ENCODE measurements at regions not wholly inside any gene's neighbourhood (a gene's known extent, or its start where the extent isn't known, plus 50 kb on each side); places are given as distances from the start of the nearest gene placed in this dataset.

DNA sequence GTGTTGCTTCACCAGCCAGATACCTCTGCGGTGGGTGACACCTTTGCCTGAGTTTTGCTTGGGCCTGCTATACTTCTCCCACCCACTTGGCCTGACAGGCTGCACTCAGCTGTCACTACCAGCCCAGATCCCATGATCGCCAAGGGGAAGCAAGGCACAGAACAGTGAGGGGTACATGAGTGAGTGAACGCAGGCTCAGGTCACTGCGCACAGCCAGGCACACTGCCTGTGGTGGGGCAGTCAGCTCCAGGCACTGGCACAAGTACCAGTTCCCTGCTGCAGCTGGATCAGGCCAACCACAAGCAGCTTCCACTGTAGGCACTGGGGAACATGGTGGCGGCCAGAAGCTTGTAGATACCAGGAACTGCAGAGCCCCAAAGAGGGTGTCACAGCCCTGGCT lies 441.9 kb upstream of the GRM3 start:
- DNase-seq, result no peak
- Mint-ChIP-seq H3K4me1 (no peaks in the 10 kb centered on the region), H3K27ac (no peak overlapping the region), H3K9me3 (peaks cover 1% of the 10 kb centered on the region), H3K4me3 (no peak overlapping the region), H3K36me3 (no peaks in the 10 kb centered on the region), H3K27me3 (no peaks in the 10 kb centered on the region)

DNA sequence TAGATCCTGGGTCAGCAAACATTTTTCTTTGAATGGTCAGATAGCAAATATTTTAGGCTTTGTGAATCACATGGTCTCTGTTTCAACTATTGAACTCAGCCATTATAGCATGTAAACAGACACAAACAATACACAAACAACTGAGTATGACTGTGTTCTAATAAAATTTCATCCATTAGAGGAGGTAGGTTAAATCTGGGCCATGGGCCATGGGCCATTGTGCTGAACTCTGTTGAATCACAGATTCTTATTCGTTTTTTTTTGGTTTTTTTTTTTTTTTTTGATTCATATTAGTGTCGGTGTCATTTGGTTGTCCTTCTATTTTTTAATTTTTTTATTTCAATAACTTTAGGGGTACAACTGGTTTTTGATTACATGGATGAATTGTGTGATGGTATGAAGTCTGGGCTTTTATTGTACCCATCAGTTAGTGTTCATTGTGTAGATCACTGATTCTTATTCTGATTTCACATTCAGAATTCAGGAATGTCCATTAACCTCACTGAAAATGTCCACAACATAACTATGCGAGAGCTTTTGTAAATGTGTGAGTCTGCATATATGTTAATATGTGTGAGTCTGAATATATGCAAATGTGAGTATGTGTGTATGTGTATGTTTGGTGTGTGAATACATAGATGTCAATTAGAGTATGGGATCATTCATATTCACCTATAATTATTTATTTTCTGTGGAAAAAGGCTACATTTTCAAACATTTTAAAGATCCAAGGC lies 443.7 kb upstream of the GRM3 start:
- Mint-ChIP-seq H3K4me1 (no peaks in the 10 kb centered on the region), H3K27me3 (no peaks in the 10 kb centered on the region), H3K27ac (no peak overlapping the region), H3K9me3 (peaks cover 1% of the 10 kb centered on the region), H3K36me3 (no peaks in the 10 kb centered on the region), H3K4me3 (no peak overlapping the region)
- DNase-seq, result no peak

DNA sequence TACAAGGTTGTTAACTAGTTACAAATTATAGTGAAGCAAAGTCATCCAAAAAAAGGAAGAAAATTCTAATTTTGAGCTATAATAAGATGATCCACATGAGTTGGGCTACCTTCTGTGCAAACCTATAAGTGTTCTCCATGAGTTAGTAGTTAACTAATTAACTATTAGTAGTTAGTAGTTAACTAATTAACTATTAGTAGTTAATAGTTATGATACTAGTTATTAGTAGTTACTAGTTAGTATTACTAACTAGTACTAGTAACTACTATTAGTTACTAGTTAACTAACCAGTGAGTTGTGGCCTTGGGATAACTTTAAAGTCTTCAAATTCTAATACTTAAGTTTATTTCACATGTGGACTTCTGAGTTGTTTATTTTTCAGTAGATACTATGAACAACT lies 453.4 kb upstream of the GRM3 start:
- Mint-ChIP-seq H3K9me3 (peaks cover 6% of the 10 kb centered on the region), H3K27me3 (no peaks in the 10 kb centered on the region), H3K4me1 (no peaks in the 10 kb centered on the region), H3K27ac (no peak overlapping the region), H3K4me3 (no peak overlapping the region), H3K36me3 (no peaks in the 10 kb centered on the region)
- no peak for DNase-seq

DNA sequence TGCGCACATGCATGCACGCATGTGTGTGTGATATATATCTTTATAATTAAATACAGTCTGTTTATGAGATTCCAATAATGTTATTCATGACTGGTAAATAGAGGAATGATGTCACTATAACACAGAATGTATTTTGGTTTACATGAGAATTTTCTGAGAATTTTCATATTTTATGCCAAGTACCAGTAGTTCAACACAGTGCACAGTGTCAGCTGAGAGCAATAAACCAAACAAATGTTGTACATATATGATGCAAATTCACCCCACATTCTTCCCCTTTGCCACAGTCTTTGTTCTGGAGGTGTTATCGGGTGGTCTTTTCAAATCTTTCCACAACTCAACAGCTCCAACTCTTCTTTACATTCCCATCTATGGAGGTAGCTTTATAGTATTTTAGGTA lies 462.2 kb upstream of the GRM3 start:
- no peaks in the 10 kb centered on the region for H3K27me3 Mint-ChIP-seq
- peaks cover 2% of the 10 kb centered on the region for H3K9me3 Mint-ChIP-seq
- no peaks in the 10 kb centered on the region for H3K36me3 Mint-ChIP-seq

DNA sequence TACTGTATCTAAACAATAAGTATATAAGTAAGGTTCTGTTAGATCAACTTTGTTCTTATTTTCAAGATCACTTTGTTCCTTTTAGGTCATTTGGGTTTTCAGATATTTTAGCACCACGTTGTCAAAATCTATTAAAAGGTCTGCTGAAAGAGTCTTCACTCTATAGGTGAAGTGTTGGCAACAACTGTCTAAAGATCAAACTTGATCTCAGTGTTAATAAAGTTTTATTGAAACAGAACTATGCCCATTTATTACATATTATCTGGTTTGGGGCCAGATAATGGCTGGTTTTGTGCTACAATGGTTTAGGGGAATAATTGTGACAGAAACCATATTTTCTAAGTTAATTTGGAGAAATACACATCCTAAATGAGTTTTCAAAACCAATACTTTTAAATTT lies 478.9 kb upstream of the GRM3 start:
- Mint-ChIP-seq H3K36me3 (no peaks in the 10 kb centered on the region), H3K4me1 (no peaks in the 10 kb centered on the region), H3K4me3 (no peak overlapping the region), H3K9me3 (peaks cover 13% of the 10 kb centered on the region), H3K27me3 (no peaks in the 10 kb centered on the region), H3K27ac (no peak overlapping the region)
- DNase-seq, result no peak

More for the DNA sequence above, 462.2 kb upstream of the GRM3 start:
- Mint-ChIP-seq H3K27ac (no peak overlapping the region), H3K4me1 (no peaks in the 10 kb centered on the region), H3K4me3 (no peak overlapping the region)
- no peak for DNase-seq

DNA sequence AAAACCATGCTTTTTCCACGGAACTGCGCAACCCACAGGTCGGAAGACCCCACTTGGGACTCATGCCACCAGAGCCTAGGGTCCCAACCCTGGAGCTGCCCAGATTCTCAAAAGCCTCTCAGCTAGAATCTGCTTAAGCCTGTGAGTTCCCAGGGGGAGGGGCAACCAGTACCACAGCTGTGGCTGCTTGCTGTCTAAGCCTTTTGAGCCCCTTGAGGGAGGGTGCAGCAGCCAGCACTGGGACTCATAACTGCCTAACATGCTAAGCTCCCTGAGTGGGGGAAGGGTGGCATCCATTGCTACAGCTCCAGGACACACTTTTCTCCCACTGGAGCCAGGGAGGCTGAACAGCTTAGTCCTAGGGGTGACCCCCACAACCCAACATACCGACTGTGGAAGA lies 485.6 kb upstream of the GRM3 start:
- DNase-seq, result no peak
- Mint-ChIP-seq H3K36me3 (no peaks in the 10 kb centered on the region), H3K4me1 (no peaks in the 10 kb centered on the region), H3K4me3 (no peak overlapping the region), H3K27ac (no peak overlapping the region), H3K27me3 (no peaks in the 10 kb centered on the region), H3K9me3 (peaks cover 9% of the 10 kb centered on the region)

DNA sequence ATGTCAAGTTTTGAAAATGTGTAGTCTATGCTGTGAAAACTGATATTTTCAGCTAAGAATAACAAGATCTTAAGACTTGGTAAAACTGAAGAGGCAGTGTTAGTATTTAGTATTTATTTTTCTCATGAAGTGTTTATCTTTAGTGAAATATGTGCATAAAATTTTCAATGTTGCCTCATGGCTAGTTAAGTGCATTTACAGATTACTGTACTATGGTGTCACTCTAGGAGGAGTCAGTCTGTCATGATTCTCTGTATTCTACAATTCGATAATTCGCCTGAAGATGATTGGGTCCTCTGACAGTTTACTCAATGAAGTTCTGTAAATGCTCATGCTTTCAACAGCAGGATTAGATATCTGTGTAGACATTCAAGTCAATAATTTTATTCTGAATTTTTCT lies 488.1 kb upstream of the GRM3 start:
- peaks cover 1% of the 10 kb centered on the region for H3K9me3 Mint-ChIP-seq
- H3K27ac Mint-ChIP-seq, result no peak overlapping the region
- no peak overlapping the region for H3K4me3 Mint-ChIP-seq
- no peaks in the 10 kb centered on the region for H3K27me3 Mint-ChIP-seq
- DNase-seq, result no peak
- H3K4me1 Mint-ChIP-seq, result no peaks in the 10 kb centered on the region
- H3K36me3 Mint-ChIP-seq, result no peaks in the 10 kb centered on the region

DNA sequence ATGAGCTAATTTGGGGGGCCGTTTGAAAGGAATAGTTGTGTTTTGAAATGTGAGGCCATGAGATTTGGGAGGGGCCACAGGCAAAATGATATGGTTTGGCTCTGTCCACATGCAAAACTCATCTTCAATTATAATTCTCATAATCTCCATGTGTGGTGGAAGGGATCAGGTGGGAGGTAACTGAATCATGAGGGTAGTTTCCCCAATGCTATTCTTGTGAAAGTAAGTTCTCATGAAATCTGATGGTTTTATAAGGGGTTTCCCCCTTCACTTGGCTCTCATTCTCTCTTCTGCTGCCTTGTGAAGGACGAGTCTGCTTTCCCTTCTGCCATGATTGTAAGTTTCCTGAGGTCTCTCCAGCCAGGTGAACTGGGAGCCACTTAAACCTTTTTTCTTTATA lies 490.8 kb upstream of the GRM3 start:
- Mint-ChIP-seq H3K27me3 (no peaks in the 10 kb centered on the region), H3K36me3 (no peaks in the 10 kb centered on the region), H3K9me3 (peaks cover 1% of the 10 kb centered on the region), H3K4me1 (no peaks in the 10 kb centered on the region), H3K27ac (no peak overlapping the region), H3K4me3 (no peak overlapping the region)
- DNase-seq, result no peak

DNA sequence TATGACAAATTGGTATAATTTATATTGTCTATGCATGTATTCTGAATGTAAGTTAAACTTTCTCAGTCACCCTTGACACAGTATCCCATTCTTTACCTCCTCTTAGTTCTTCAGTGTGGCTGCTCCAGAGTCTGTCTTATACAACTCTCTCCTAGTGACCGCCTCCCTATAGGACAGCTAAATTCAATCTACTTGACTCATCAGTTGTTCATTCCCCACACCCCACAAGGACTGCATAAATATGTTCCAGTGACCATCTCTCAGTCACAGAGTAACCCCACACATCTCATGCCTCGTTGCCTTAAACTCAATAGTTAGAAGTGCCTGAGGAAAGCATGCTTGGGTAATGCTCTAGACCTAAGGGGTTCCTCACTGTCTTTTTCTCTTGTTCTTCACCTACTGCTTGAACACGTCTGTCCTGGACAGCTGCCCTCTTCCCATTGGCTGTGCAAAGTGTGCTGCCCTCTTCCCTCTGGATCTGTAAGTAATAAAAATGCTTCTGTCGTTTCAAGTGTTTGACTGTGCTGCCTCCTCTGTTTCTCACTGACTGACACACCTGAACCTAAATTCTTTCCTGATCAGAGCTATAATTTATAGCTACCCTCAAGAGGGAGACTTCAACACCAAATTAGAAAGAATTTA lies 494.6 kb upstream of the GRM3 start:
- Mint-ChIP-seq H3K9me3 (peaks cover 6% of the 10 kb centered on the region), H3K27me3 (no peaks in the 10 kb centered on the region), H3K4me1 (no peaks in the 10 kb centered on the region), H3K4me3 (no peak overlapping the region), H3K27ac (no peak overlapping the region), H3K36me3 (no peaks in the 10 kb centered on the region)
- no peak for DNase-seq

DNA sequence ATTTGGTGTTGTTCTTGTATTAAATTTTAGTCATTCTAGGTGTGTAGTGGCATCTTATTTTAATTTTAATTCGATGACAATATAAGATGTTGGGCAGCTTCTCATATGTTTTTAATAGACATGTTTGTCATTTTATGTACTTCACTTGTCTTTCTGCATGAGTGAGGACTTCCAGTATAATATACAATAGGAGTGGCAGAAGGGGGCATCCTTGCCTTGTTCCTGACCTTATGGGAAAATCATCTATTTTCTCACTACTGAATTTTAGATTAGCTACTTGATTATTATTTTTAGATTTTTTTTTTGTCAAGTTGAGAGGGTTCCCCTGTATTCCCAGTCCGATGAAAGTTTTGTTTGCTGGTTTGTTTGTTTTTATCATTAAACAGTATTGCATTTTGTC lies 495.2 kb upstream of the GRM3 start:
- Mint-ChIP-seq H3K4me3 (no peak overlapping the region), H3K27ac (no peak overlapping the region), H3K4me1 (no peaks in the 10 kb centered on the region), H3K27me3 (no peaks in the 10 kb centered on the region), H3K9me3 (peaks cover 4% of the 10 kb centered on the region), H3K36me3 (no peaks in the 10 kb centered on the region)
- no peak for DNase-seq

DNA sequence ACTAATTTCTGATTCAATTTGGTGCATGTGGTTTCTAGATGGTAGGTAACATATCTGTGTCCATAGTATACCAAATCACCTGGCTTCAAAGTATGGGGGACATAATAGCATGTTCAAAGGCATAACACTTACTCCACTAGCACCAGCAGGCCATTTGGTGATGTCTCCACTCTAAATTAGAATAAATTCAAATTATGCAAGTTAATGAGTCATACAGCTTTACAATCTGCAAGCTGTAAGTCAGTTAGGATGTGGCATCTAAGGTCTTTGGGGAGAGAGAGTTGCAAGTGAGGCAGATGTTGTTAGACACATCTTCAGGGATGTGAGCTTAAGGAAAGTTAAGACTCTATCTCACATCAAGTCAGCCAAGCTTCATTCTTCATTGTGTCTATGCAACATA lies 506.4 kb upstream of the GRM3 start:
- Mint-ChIP-seq H3K36me3 (no peaks in the 10 kb centered on the region), H3K9me3 (peaks cover 3% of the 10 kb centered on the region), H3K4me3 (no peak overlapping the region), H3K27ac (no peak overlapping the region), H3K27me3 (no peaks in the 10 kb centered on the region), H3K4me1 (no peaks in the 10 kb centered on the region)
- no peak for DNase-seq

DNA sequence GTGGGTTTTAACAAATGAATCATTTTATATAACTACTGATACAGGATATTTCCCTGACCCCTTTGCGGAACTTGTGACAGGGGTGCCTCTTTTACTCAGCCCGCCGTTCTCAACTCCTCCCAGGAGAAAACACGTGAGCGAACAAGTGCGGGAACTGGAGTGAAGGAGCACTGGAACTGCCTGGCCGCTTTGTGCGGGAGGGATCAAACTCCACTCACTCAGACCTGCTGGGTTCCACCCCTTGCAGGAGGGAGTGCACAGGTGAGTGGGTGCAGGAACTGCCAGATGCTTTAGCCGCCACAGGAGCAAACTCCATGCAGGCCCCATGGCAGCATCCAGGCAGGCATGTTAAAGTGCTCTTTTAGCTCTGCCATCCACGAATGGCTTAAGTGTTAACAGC lies 513.4 kb upstream of the GRM3 start:
- Mint-ChIP-seq H3K4me1 (no peaks in the 10 kb centered on the region), H3K4me3 (no peak overlapping the region), H3K36me3 (no peaks in the 10 kb centered on the region), H3K9me3 (peaks cover 13% of the 10 kb centered on the region), H3K27me3 (no peaks in the 10 kb centered on the region), H3K27ac (no peak overlapping the region)
- DNase-seq, result no peak

DNA sequence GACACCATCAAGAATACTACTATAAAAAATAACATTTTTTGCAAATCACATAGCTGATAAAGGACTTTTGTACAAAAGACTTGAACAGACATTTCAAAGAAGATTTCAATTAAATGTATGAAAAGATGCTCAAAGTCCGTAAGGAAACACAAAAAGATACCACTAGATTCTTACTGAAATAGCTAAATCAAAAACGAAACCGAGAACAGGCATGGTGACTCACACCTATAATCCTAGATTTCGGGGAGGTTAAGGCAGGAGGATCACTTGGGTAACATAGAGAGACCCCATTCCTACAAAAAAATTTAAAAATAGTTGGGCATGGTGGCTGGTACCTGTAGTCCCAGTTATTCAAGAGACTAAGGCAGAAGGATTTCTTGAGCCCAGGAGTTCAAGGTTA lies 520.2 kb upstream of the GRM3 start:
- Mint-ChIP-seq H3K27me3 (no peaks in the 10 kb centered on the region), H3K4me3 (no peak overlapping the region), H3K27ac (no peak overlapping the region), H3K4me1 (no peaks in the 10 kb centered on the region), H3K9me3 (peaks cover 6% of the 10 kb centered on the region), H3K36me3 (no peaks in the 10 kb centered on the region)
- DNase-seq, result no peak

DNA sequence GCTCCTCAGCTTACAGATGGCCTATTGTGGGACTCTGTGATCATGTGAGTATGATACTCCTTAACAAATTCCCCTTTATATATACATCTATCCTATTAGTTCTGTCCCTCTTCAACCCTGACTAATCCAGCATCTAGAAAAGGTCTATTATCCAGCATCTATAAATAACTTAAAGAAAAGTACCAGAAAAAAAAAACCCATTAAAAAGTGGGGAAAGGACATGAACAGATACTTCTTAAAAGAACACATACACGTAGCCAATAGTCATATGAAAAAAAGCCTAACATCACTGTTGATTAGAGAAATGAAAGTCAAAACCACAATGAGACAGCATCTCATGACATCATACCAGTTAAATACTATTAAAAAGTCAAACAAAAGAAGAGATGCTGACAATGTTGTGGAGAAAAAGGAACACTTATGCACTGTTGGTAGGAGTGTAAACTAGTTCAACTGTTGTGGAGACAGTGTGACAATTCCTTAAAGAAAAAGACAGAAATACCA lies 549.5 kb upstream of the GRM3 start:
- Mint-ChIP-seq H3K27me3 (no peaks in the 10 kb centered on the region), H3K36me3 (no peaks in the 10 kb centered on the region), H3K4me3 (no peak overlapping the region), H3K27ac (no peak overlapping the region), H3K4me1 (no peaks in the 10 kb centered on the region), H3K9me3 (no peaks in the 10 kb centered on the region)
- no peak for DNase-seq

DNA sequence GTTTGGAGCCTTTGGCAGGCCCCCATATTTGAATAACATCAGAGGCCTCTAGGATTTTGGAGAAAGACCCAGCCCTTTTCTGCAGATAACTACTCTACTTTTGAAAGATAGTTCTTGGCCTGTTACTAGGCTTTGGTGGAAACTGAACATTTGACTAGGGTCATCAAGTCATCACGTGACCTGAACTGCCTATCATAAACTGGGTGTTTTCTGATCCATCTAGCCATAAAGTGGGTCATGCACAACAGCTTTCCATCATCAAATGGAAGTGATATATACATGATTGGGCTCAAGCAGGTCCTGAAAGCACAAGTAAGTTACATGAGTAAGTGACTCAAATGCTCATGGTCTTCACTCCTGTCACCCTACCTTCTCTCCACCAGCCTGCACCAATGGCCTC lies 552.3 kb upstream of the GRM3 start:
- H3K27ac Mint-ChIP-seq, result no peak overlapping the region
- H3K4me1 Mint-ChIP-seq, result no peaks in the 10 kb centered on the region
- H3K27me3 Mint-ChIP-seq, result no peaks in the 10 kb centered on the region
- no peaks in the 10 kb centered on the region for H3K9me3 Mint-ChIP-seq
- no peaks in the 10 kb centered on the region for H3K36me3 Mint-ChIP-seq
- no peak for DNase-seq
- no peak overlapping the region for H3K4me3 Mint-ChIP-seq

DNA sequence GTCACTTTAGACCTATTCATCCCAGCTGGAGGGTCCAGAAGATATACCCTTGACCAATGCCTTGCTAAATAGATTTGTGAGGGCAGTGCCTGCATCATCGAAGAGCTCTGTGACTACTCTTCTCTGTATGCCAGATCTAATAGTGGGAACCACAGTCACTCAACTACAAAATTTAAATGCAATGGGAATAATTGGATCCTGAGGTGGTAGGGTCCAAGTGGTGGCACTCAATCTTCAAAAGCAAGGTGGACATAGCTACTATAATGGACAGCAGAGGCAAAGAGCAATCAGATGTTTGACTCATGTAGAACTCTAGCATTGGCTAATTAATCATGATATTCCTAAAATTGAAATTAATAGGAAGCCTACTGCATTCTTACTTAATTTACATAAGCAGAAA lies 554.3 kb upstream of the GRM3 start:
- Mint-ChIP-seq H3K9me3 (no peaks in the 10 kb centered on the region), H3K4me3 (no peak overlapping the region), H3K27ac (no peak overlapping the region), H3K27me3 (no peaks in the 10 kb centered on the region), H3K36me3 (no peaks in the 10 kb centered on the region), H3K4me1 (no peaks in the 10 kb centered on the region)
- no peak for DNase-seq
